ENCODE measurements at regions not wholly inside any gene's neighbourhood (a gene's known extent, or its start where the extent isn't known, plus 50 kb on each side); places are given as distances from the start of the nearest gene placed in this dataset.
A peak's percentile ranks its signal among the peaks of the same experiment; 100 is the strongest.

DNA sequence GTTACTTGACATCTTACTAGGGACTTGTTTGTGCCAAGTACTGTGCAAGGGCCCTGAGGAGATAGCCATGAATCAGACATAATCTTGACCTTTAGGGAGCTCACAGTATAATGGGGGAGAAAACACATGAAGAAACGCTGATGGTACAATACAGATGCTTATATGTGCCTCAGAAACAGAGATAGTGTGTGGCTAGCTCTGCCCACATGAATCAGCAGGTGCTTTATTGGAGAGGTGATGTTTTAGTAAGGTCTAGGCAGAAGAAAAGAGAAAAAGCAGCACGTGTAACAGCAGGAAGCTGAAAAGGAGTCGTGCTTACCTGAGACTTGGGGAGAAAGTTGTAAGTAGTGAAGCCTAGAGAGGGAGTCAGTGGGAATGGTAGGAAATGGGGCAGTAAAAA lies 60.6 kb upstream of the LMO4 start:
- in situ Hi-C loops (cut with MboI; ENCODE audit: low pct_unique_long_range_greater_than_20kb in 2 of 9, low sequenced_read_pairs in 9 of 9, unreplicated experiment in 9 of 9), result no loop called here
- Histone ChIP-seq H3K4me3 (no peak overlapping the region), H3K27ac (no peak overlapping the region), H3K4me1 (replicated peaks in 1 of 2) (no peaks in the 10 kb centered on the region)
- WGBS, 10 experiments, result 38 to 81% (median 61%) methylated on average over 2 to 3 of the region's 3 CpGs; no CpG with 5 or more reads in 1 of the 10 experiments
- no peak for ATAC-seq (replicated peaks in 6 of 8)

DNA sequence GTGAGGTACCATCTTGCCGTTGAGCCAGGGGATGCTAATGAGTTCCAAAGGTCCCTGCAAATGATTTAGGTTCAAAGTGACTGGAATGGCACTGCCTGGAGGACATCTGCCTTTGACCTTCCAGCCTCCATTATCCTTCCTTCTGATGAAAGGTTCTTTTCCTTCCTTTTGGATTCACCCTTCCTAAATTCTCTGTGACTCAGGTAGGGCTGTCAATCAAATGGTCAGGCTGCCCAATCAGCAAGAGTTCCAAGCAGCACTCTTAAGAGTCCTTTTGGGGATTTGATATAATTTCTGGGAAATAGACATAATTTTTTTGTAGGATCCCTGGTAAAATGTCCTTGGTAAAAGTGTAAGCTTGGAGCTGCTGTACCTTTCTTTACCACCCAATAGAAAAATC lies 58.8 kb upstream of the LMO4 start:
- in situ Hi-C loops (cut with MboI; ENCODE audit: low pct_unique_long_range_greater_than_20kb in 2 of 9, low sequenced_read_pairs in 9 of 9, unreplicated experiment in 9 of 9), result no loop called here
- H3K4me3 ChIP-seq, result no peak overlapping the region
- H3K4me1 ChIP-seq (replicated peaks in 1 of 2), result no peaks in the 10 kb centered on the region
- no peak for ATAC-seq (replicated peaks in 6 of 8)
- WGBS, 10 experiments, result 0 to 60% (median 0%) methylated on average over 1 of the region's 1 CpG; no CpG with 5 or more reads in 3 of the 10 experiments
- no peak overlapping the region for H3K27ac ChIP-seq

DNA sequence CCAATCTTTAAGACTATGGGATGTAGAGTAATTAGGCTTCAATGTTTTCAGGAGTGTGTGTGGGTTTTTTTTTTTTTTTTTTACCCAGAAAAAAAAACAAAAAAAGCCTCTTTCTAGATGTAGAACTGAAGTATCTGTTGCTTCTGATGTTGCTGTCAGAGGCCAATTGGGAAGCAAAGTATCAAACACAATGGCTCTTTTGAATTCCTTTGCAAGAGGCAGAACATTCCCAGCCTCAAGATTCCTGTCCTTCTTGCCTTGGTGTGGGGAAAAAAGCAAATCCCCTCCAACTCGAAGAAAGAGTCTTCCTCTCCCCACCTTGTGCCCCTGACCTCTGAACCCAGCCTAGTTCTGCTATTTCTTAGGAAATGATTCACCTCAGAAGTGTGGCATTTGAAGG lies 55.4 kb upstream of the LMO4 start:
- H3K27ac ChIP-seq, result no peak overlapping the region
- H3K4me3 ChIP-seq, result no peak overlapping the region
- ATAC-seq (replicated peaks in 6 of 8), result no peak
- in situ Hi-C loops (cut with MboI; ENCODE audit: low pct_unique_long_range_greater_than_20kb in 2 of 9, low sequenced_read_pairs in 9 of 9, unreplicated experiment in 9 of 9), result no loop called here
- 0 to 29% (median 17%) methylated on average over 1 of the region's 1 CpG; no CpG with 5 or more reads in 4 of the 10 experiments for WGBS, 10 experiments
- peaks cover 8 to 32% of the 10 kb centered on the region in 2 donors for H3K4me1 ChIP-seq (replicated peaks in 1 of 2)

DNA sequence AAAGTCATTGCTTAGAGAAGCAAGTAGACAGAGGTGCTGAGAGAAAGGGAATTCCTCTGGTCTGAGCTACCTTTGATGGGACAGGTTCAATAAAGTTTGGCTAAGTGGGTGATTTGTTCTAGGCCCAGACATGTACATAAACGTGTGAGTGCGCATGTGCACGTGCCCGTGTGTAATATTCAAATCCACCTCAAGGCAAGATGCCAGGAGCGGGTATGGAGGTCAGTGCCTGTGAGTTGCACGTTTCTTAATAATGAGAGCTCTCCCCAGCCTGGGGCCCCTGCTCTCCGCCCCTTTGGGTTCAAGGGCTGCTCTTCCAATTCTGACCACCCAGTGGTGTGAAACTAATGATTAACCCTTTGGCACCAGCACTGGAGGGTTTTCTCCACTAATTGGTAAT lies 53.8 kb upstream of the LMO4 start:
- no peak overlapping the region for H3K27ac ChIP-seq
- peaks cover 19 to 47% of the 10 kb centered on the region in 2 donors for H3K4me1 ChIP-seq (replicated peaks in 1 of 2)
- 50 to 100% (median 73%) methylated on average over 1 to 7 of the region's 7 CpGs; no CpG with 5 or more reads in 3 of the 10 experiments for WGBS, 10 experiments
- H3K4me3 ChIP-seq, result no peak overlapping the region
- in situ Hi-C loops (cut with MboI; ENCODE audit: low pct_unique_long_range_greater_than_20kb in 2 of 9, low sequenced_read_pairs in 9 of 9, unreplicated experiment in 9 of 9), result loop anchor here in 3 of 9 experiments (25.0 kb wide), 2 partner anchors 1012 to 1037 kb away; no protein-coding TSS in a partner anchor
- ATAC-seq (replicated peaks in 6 of 8), result peak in 2 of 8 experiments; percentile 27 to 48

DNA sequence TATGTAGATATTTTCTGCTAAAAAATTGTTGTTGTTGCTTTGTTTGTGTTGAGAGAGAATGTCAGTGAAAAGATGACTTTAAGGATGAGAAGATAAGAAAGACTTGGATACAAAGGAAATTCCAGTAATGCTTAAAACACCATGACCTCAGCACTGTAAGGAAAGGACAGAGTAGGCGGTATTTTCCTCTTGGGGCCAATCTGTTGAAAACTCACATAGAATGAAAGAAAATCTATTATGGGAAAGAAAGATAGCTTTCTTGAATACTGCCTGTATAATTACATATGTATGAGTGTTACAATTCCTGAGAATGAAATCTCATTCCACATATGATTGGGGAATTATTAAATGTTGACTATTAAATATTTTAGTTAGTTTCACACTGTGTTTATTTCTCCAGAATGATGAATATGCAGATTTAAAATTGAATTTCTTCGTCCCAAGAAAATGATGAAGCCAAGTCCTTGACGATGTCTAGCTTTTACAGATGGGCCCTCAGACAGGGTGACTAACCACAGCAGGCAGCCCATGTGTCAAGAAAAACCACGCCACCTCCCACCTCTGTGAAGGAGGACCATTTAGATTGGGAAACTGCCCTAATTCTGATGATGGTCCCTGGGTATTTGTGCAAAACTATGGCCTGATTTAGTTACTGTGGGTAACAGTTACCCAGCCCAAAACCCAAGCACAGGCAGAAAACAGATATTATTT lies 49.7 kb upstream of the LMO4 start:
- WGBS, 10 experiments, result 22 to 100% (median 61%) methylated on average over 1 to 4 of the region's 4 CpGs
- H3K4me1 ChIP-seq (replicated peaks in 1 of 2), result peaks cover 19 to 47% of the 10 kb centered on the region in 2 donors
- in situ Hi-C loops (cut with MboI; ENCODE audit: low pct_unique_long_range_greater_than_20kb in 2 of 9, low sequenced_read_pairs in 9 of 9, unreplicated experiment in 9 of 9), result loop anchor here in 3 of 9 experiments (25.0 kb wide), 2 partner anchors 1008 to 1033 kb away; no protein-coding TSS in a partner anchor
- no peak overlapping the region for H3K4me3 ChIP-seq
- peak overlapping the region; percentile 13 to 63 for H3K27ac ChIP-seq
- peak in 6 of 8 experiments; percentile 45 to 84 (median 68) for ATAC-seq (replicated peaks in 6 of 8)

Measured in motor neuron (in vitro differentiated cells).